SJCRH30 (cell line): ENCODE measurements at regions not wholly inside any gene's neighbourhood (a gene's known extent, or its start where the extent isn't known, plus 50 kb on each side); places are given as distances from the start of the nearest gene placed in this dataset.

Experiments used
- DNase-seq, 2 experiments: peaks; one replicate each; pipeline ENCODE4 v3.0.0-alpha.2; 2015 to 2020
- H3K27ac ChIP-seq: fragments of 250-450 bp; sonication (Bioruptor Pico); 2 replicates; pipeline ENCODE4 v1.5.1; 2020; ENCODE audit warnings: mild to moderate bottlenecking, moderate library complexity
- H3K27me3 ChIP-seq: fragments of 250-450 bp; sonication (Bioruptor Pico); 2 replicates; pipeline ENCODE4 v1.5.1; 2020; ENCODE audit warnings: mild to moderate bottlenecking, moderate library complexity
- H3K36me3 ChIP-seq: fragments of 250-450 bp; sonication (Bioruptor Pico); 2 replicates; pipeline ENCODE4 v1.5.1; 2020; ENCODE audit warnings: mild to moderate bottlenecking, moderate library complexity
- H3K4me1 ChIP-seq: fragments of 250-450 bp; sonication (Bioruptor Pico); 2 replicates; pipeline ENCODE4 v1.5.1; 2020; ENCODE audit warnings: mild to moderate bottlenecking, moderate library complexity
- H3K4me3 ChIP-seq: fragments of 250-450 bp; sonication (Bioruptor Pico); 2 replicates; pipeline ENCODE4 v1.5.1; 2020; ENCODE audit warnings: mild to moderate bottlenecking, moderate library complexity
- H3K9me3 ChIP-seq: fragments of 250-450 bp; sonication (Bioruptor Pico); replicated peaks from 2 replicates; pipeline ENCODE4 v1.5.1; 2020; ENCODE audit warnings: mild to moderate bottlenecking, moderate library complexity

DNA sequence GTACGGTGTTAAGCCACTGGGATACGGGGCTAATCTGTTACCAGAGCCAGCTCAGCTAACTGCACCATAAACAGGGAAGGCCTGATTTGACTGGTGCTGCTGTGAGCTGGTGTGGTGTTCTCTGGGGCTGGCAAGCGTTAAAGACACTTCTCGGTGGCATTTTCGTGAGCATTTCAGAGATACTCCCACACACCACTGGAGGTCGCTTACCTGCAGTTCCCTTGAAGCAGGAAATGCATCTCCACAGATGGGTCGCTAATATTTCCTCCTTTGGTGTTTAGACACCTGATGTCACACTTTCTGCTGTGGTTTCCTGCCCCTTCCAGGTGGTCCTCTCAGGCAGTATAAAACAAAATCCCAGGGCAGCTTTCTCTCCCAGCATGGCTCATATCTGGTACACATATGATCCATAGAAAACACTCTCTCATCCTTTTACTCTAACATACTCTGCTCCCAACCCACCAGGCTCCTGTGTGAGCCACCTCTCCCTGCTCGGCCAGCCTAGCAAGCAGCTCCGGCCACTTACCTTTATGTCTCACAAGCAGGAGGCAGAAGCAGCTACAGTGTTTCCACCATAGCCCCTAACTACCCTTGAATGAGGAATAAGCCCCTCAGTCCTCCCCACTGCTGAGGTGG, 129.9 kb upstream of the GRIN2B start:
- H3K36me3 ChIP-seq = no peaks in the 10 kb centered on the region
- H3K27me3 ChIP-seq = no peaks in the 10 kb centered on the region
- no peak overlapping the region for H3K27ac ChIP-seq
- H3K4me3 ChIP-seq = no peak overlapping the region
- DNase-seq = peak in 1 of 2 experiments; percentile 9
- H3K4me1 ChIP-seq = no peaks in the 10 kb centered on the region
- H3K9me3 ChIP-seq = no peaks in the 10 kb centered on the region

DNA sequence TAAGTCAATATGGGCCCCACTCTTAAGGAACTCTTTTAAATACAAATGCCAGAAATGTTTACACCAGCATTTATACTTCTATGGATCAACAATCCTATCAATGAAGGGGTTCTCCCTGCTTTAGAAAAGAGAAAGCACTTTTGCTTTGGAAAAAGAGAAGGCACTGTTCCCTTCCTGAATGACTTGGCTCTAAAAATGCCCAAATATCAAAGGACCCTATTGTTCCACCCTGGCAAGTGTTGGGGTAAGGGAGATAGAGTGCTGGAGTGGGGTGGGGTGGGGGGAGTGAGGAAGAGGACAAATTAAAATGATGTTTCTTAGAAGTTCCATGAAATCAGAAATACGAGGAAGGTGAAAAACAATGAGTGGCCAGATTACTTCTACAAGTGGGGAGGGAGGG, 131.6 kb upstream of the GRIN2B start:
- Histone ChIP-seq H3K27me3 (no peaks in the 10 kb centered on the region), H3K27ac (no peak overlapping the region), H3K36me3 (no peaks in the 10 kb centered on the region), H3K4me3 (no peak overlapping the region), H3K4me1 (no peaks in the 10 kb centered on the region), H3K9me3 (no peaks in the 10 kb centered on the region)
- DNase-seq = no peak

DNA sequence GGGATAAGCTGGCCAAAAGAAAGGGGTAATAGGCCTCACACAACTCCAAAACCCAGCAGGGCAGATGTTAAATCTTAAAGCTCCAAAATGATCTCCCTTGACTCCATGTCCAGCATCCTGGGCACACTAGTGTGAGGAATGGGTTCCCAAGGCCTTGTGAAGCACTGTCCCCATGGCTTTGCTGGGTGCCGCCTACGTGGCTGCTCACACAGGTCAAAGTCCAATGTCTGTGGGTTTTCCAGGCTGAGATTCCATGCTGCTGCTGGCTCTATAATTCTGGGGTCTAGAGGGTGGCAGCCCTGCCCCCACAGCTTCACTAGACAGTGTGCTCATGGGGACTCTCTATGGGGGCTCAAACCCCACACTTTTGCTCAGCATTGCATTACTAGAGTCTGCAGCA, 145.3 kb upstream of the GRIN2B start:
- no peaks in the 10 kb centered on the region for H3K27me3 ChIP-seq

DNA sequence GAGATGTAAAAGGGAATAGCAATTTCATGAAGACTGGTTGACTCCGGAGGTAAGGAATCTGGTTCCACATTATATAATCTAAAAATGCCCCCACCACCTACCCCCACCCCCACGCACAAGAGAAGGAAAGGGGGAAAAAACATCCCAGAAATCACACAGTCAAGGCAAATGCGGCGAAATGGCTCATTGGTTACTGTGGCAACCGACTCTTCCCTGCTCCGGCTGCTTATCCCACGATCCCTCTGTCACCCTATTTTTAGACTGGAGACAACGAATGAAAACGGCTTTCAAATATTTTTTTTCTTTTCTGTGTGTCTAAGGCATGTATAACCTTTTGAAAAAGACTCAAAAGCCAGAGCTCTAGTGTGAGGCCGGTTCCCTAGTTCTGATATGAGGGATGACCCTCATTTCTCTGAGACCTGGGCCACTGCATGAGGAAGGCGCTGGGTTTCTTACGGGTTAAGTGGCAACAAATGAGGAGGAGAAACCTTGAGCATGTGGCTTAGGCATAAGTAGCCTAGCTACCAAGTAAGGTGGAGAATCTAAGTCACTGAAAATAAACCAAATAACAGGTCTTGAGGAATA, 148.3 kb upstream of the GRIN2B start:
- Histone ChIP-seq H3K4me3 (no peak overlapping the region), H3K4me1 (no peaks in the 10 kb centered on the region), H3K9me3 (0 out of 2 replicates have a peak, but pooled peaks cover 3% of the 10 kb centered on the region), H3K27ac (no peak overlapping the region), H3K36me3 (no peaks in the 10 kb centered on the region), H3K27me3 (no peaks in the 10 kb centered on the region)
- DNase-seq = no peak

More for the DNA sequence above, 145.3 kb upstream of the GRIN2B start:
- no peaks in the 10 kb centered on the region for H3K4me1 ChIP-seq
- DNase-seq = no peak
- H3K9me3 ChIP-seq = no peaks in the 10 kb centered on the region
- H3K4me3 ChIP-seq = no peak overlapping the region
- H3K27ac ChIP-seq = no peak overlapping the region
- no peaks in the 10 kb centered on the region for H3K36me3 ChIP-seq

DNA sequence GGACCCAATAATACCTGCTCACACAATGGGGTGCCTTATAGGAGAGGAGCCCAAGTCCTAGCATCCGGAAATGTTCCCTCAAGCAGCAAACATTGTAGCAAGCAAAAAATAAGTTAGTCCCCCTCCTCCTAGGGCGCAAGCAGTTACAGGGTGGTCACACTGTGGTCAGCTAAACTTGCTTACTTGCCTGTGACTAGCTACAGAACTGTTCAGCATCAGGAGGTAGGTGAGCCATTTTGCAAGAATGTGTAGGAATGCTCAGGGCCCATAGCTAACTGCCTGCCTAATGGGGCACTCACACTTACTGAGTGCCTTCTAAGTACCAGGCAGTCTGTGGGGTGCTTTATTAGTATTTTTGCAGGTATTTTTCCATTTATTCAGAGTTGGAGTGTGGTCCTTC, 154.6 kb upstream of the GRIN2B start:
- H3K36me3 ChIP-seq = no peaks in the 10 kb centered on the region

DNA sequence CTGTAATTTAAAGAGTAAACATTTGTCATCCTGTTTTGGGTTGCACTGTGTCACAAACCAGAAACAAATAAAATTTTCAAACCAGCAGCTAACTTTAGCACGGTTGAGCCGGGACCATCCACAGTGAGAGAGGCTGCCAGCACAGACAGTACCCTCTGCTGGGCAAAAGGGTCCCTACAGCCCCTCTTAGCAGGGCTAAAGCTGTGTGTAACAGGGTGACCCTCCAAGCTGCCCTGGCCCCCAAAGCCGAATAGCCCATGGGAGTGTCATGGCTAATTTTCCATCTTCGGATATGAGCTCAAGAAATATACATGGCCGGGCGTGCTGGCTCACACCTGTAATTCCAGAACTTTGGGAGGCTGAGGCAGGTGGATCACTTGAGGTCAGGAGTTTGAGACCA, 157.1 kb upstream of the GRIN2B start:
- 0 out of 2 replicates have a peak, but pooled peaks cover 6% of the 10 kb centered on the region for H3K27me3 ChIP-seq
- peak; percentile 6 to 39 for DNase-seq
- no peak overlapping the region for H3K27ac ChIP-seq
- H3K36me3 ChIP-seq = no peaks in the 10 kb centered on the region
- no peaks in the 10 kb centered on the region for H3K4me1 ChIP-seq
- 0 out of 2 replicates have a peak, but pooled peaks cover 3% of the 10 kb centered on the region for H3K9me3 ChIP-seq
- no peak overlapping the region for H3K4me3 ChIP-seq

More for the DNA sequence above, 154.6 kb upstream of the GRIN2B start:
- Histone ChIP-seq H3K4me1 (no peaks in the 10 kb centered on the region), H3K27ac (no peak overlapping the region), H3K9me3 (0 out of 2 replicates have a peak, but pooled peaks cover 3% of the 10 kb centered on the region), H3K4me3 (no peak overlapping the region), H3K27me3 (0 out of 2 replicates have a peak, but pooled peaks cover 6% of the 10 kb centered on the region)
- DNase-seq = no peak

GRCh38 chr12:14148489-14149270, 167.3 kb upstream of the GRIN2B start:
- no peaks in the 10 kb centered on the region for H3K36me3 ChIP-seq
- no peak overlapping the region for H3K4me3 ChIP-seq
- no peaks in the 10 kb centered on the region for H3K27me3 ChIP-seq
- no peaks in the 10 kb centered on the region for H3K9me3 ChIP-seq
- no peak overlapping the region for H3K27ac ChIP-seq
- H3K4me1 ChIP-seq = no peaks in the 10 kb centered on the region
- DNase-seq = no peak

DNA sequence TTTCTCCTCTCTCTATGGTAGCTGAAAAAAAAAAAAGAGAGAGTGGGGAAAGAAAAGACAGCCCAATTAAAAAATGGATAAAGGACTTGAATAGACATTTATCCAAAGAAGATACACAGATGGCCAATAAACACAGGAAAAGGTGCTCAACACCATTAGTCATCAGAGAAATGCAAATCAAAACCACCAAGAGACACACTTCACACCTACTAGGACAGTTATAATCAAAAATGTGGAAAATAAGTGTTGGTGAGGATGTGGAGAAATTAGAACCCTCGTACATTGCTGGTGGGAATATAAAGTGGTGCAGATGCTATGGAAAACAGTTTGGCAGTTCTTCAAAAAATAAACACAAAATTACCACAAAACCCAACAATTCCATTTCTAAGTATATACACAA, 172.4 kb upstream of the GRIN2B start:
- Histone ChIP-seq H3K9me3 (no peaks in the 10 kb centered on the region), H3K27me3 (no peaks in the 10 kb centered on the region), H3K36me3 (no peaks in the 10 kb centered on the region), H3K4me1 (no peaks in the 10 kb centered on the region), H3K4me3 (no peak overlapping the region), H3K27ac (no peak overlapping the region)
- DNase-seq = no peak

DNA sequence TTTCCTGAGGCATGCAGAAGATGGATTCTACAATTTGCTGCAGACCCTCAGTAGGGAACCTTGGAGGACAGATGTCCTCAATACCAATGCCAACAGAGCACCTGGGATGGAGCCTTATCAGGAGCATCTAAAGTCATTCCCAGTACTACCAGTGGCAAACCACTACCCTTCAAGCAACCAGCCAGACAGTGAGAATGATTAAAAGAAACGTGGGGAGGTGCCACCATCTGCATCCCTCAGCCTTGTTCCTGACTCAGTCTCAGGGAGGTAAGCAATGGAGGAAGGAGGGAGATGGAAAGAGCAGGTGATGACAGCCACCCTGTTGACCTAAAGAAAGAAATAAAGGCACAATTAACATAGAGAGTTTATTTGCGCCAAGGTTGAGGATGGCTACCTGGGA, 175.2 kb upstream of the GRIN2B start:
- no peaks in the 10 kb centered on the region for H3K36me3 ChIP-seq
- H3K4me3 ChIP-seq = no peak overlapping the region
- no peaks in the 10 kb centered on the region for H3K27me3 ChIP-seq
- no peak for DNase-seq
- no peaks in the 10 kb centered on the region for H3K4me1 ChIP-seq
- H3K9me3 ChIP-seq = no peaks in the 10 kb centered on the region
- H3K27ac ChIP-seq = no peak overlapping the region

- Histone ChIP-seq H3K4me1 (no peaks in the 10 kb centered on the region), H3K36me3 (no peaks in the 10 kb centered on the region), H3K27me3 (no peaks in the 10 kb centered on the region), H3K4me3 (no peak overlapping the region), H3K27ac (no peak overlapping the region), H3K9me3 (no peaks in the 10 kb centered on the region)
- DNase-seq = no peak
These were observed 175.8 kb upstream of the GRIN2B start for GRCh38 chr12:14157088-14157747.

DNA sequence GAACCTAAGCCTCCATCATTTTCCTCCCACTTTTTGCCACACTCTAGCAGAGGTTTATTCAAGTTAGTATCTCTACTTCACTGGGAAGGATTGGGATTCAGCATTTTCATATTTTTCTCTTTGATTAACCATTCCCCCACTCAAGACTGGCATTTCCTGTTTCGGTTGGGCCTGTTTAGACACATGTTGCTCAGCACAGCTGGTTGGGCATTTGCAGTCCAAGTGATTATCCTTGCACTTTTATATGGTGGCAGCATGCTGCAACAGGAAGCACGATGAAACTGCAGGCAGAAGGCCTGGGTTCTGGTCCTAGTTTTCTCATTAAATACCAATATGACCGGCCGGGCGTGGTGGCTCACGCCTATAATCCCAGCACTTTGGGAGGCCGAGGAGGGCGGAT, 182.9 kb upstream of the GRIN2B start:
- DNase-seq = peak in 1 of 2 experiments; percentile 9

DNA sequence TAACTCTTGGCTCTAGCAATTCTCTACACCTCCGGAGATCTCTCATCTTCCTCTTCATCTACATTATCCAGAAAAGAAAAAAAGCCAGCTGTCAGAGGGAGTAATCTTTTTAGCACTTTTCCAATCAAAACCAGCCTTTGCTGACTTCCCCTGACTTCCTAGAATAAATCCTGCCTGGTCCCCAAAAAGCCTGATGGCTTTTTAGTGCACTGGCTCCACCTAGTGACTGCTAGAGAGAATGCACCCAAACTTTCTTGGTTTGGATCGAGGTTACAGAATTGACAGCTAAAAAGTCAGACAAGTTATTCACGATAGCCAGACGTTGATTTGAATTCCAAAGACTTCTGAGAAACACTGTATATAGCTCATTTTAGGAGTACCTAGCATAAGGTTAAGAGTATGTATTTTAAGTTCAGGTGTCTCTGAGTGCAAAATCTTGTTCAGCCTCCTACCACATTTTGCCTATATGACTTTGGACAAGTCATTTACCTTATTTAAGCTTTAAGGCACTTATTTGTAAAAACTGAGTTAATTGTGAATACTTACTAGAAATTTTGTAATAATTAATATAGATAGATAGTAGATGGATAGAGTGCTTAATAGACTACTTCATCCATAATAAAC, 185.7 kb upstream of the GRIN2B start:
- no peak overlapping the region for H3K27ac ChIP-seq
- H3K9me3 ChIP-seq = no peaks in the 10 kb centered on the region
- no peaks in the 10 kb centered on the region for H3K36me3 ChIP-seq
- H3K4me1 ChIP-seq = no peaks in the 10 kb centered on the region
- peak; percentile 27 to 78 for DNase-seq
- no peak overlapping the region for H3K4me3 ChIP-seq
- H3K27me3 ChIP-seq = no peaks in the 10 kb centered on the region

More for the DNA sequence above, 182.9 kb upstream of the GRIN2B start:
- H3K27ac ChIP-seq = no peak overlapping the region
- H3K4me3 ChIP-seq = no peak overlapping the region
- no peaks in the 10 kb centered on the region for H3K9me3 ChIP-seq
- H3K4me1 ChIP-seq = no peaks in the 10 kb centered on the region
- H3K27me3 ChIP-seq = no peaks in the 10 kb centered on the region
- no peaks in the 10 kb centered on the region for H3K36me3 ChIP-seq

DNA sequence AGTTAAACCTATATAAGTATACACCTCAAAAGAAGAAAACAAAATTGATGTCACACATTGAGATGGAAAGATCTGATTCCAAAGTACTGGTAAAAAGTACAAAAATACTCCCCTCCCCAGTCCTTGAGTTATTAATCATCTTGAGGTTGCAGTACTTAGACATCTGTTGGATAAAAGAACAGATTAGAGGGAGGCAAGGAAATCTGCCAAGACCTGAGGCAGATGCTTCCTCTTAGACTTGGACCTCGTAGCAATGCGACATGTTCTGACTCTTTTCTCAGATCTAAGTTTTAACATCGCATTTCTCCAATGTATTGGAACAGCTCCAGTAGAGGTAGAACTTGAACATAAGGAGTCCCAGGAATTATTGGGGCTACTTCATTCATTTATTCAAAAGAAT, 187.9 kb upstream of the GRIN2B start:
- Histone ChIP-seq H3K4me1 (no peaks in the 10 kb centered on the region), H3K27me3 (no peaks in the 10 kb centered on the region), H3K9me3 (no peaks in the 10 kb centered on the region), H3K27ac (no peak overlapping the region), H3K4me3 (no peak overlapping the region), H3K36me3 (no peaks in the 10 kb centered on the region)
- DNase-seq = no peak

GRCh38 chr12:14171106-14171505, 189.7 kb upstream of the GRIN2B start:
- H3K4me3 ChIP-seq = no peak overlapping the region
- no peaks in the 10 kb centered on the region for H3K9me3 ChIP-seq
- no peaks in the 10 kb centered on the region for H3K36me3 ChIP-seq
- DNase-seq = no peak
- H3K27me3 ChIP-seq = no peaks in the 10 kb centered on the region
- H3K4me1 ChIP-seq = no peaks in the 10 kb centered on the region
- no peak overlapping the region for H3K27ac ChIP-seq
